Kidney epithelial cell (primary cell): ENCODE measurements at regions not wholly inside any gene's neighbourhood (a gene's known extent, or its start where the extent isn't known, plus 50 kb on each side); places are given as distances from the start of the nearest gene placed in this dataset.
A peak's percentile ranks its signal among the peaks of the same experiment; 100 is the strongest.

Source experiments
- DNase-seq: peaks from one replicate; pipeline ENCODE4 v3.0.0-alpha.2; 2010; ENCODE audit warnings: low read depth
- H3K27me3 ChIP-seq: 2 replicates; pipeline ENCODE4 v1.6.0; 2011; ENCODE audit warnings: low read length; ENCODE audit not compliant: control insufficient read depth, insufficient read depth
- H3K36me3 ChIP-seq: 2 replicates; pipeline ENCODE4 v1.5.1; 2011; ENCODE audit warnings: low read length; ENCODE audit not compliant: control insufficient read depth, insufficient read depth
- H3K4me3 ChIP-seq: 2 replicates; pipeline ENCODE4 v1.5.1; 2011; ENCODE audit warnings: low read depth, mild to moderate bottlenecking, control low read depth, low read length
- TF ChIP-seq, protein P1 (sequence below): IDR thresholded peaks from 2 replicates; pipeline ENCODE4 v1.5.1; 2011; ENCODE audit warnings: mild to moderate bottlenecking, moderate library complexity, low read length, control low read depth, inconsistent platforms; ENCODE audit not compliant: insufficient read depth, poor library complexity, severe bottlenecking

DNA sequence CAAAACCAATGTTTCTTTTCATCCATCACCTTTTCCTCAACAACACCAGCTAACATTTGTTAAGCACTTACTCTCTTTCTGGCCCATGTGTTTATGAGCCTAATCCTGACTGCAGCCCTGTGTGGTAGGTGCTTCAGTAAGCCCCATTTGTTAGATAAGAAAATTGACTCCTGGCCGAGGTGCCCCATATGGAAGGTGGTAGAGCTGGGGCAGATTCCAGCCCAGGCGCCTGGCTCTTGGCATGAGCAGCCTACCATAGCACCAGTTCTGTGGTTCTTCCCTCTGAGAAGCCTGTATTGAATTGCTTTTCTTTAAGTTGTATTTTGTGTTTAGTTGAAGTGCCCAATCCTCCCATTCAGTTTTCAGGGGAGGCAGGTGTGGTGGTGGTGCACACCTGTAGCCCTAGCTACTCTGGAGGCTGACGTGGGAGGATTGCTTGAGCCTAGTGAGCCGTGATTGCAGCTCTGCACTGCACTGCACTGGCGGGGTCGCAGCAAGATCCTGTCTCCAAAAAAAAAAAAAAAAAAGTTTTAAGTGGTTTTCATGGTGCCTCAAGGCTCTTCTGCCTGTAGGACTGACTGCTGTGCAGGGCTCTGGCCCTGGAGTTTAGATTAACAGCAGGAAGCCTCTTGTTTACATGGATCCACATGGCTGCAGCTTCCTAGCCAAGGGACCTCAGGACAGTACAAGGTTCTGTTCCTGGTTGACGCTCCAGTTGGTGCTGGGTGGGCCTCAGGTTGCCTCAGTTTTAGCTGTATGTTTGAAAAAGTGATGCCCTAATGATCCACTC, 125.9 kb downstream of the MRPS6 start:
- DNase-seq, result no peak
- Histone ChIP-seq H3K36me3 (no peaks in the 10 kb centered on the region), H3K4me3 (no peak overlapping the region), H3K27me3 (no peaks in the 10 kb centered on the region)
- TF ChIP-seq, protein P1, sequence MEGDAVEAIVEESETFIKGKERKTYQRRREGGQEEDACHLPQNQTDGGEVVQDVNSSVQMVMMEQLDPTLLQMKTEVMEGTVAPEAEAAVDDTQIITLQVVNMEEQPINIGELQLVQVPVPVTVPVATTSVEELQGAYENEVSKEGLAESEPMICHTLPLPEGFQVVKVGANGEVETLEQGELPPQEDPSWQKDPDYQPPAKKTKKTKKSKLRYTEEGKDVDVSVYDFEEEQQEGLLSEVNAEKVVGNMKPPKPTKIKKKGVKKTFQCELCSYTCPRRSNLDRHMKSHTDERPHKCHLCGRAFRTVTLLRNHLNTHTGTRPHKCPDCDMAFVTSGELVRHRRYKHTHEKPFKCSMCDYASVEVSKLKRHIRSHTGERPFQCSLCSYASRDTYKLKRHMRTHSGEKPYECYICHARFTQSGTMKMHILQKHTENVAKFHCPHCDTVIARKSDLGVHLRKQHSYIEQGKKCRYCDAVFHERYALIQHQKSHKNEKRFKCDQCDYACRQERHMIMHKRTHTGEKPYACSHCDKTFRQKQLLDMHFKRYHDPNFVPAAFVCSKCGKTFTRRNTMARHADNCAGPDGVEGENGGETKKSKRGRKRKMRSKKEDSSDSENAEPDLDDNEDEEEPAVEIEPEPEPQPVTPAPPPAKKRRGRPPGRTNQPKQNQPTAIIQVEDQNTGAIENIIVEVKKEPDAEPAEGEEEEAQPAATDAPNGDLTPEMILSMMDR, result no peak

DNA sequence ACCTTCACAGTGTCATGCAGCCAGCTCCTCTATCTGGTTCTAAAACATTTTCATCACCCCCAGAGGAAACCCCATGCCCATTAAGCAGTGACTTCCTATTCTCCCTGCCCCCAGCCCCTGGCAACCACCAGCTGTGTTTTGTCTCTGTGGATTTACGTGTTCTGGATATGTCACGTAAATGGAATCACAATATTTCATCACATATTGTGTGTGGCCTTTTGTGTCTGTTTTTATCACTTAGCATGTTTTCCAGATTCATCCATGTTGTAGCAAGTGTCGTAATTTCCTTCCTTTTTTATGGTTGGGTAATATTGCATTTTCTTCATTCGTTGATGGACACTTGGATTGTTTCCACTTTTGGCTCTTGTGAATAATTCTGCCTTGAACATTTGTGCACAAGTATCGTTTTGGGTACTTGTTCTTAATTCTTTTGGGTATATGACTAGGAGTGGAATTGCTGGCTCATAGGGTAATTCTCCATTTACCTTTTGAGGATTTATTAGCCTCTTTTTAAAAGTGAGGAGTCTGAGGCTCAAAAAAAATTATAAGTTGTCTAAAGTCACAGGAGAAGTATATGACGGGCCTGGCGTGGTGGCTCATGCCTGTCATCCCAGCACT, 127.0 kb downstream of the MRPS6 start:
- Histone ChIP-seq H3K36me3 (no peaks in the 10 kb centered on the region), H3K4me3 (no peak overlapping the region), H3K27me3 (no peaks in the 10 kb centered on the region)
- DNase-seq, result no peak
- TF ChIP-seq, protein P1, result no peak

DNA sequence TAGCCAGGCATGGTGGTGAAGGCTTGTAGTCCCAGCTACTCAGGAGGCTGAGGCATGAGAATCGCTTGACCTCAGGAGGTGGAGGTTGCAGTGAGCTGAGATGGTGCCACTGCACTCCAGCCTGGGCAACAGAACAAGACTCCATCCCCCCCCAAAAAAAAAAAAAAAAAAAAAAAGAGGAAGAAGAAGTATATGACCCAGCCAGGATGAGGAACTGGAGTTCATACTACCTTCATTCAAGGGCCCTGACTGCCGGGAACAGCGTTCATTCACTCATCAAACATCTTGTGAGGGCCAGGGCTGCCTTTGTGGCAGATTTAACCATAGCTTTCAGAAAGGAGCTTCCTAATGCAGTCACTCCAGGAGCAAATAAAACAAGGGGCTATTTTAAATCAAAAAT, 127.6 kb downstream of the MRPS6 start:
- no peak for DNase-seq
- Histone ChIP-seq H3K4me3 (no peak overlapping the region), H3K36me3 (no peaks in the 10 kb centered on the region), H3K27me3 (no peaks in the 10 kb centered on the region)
- TF ChIP-seq, protein P1, result no peak

DNA sequence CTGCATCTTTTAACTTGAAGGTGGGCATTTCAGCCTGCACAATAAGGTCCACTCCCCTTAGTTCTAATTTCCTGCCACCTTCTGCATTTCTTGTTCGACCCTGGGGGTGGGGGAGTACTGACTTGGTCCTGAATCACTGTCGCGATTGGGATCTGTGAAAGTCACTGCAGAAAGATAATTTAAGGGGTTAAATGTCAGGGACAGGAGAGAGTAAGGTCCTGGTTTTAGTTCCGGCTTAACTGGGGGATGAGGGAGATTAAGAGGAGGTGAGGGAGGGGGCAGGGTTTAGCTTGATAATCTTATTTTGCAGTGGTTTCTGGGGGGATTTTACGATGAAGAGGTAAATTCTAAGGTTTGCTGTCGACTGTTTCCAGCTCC, 128.1 kb downstream of the MRPS6 start:
- Histone ChIP-seq H3K36me3 (no peaks in the 10 kb centered on the region), H3K27me3 (no peaks in the 10 kb centered on the region), H3K4me3 (peak overlapping the region; percentile 40)
- no peak for DNase-seq
- TF ChIP-seq, protein P1, result no peak

DNA sequence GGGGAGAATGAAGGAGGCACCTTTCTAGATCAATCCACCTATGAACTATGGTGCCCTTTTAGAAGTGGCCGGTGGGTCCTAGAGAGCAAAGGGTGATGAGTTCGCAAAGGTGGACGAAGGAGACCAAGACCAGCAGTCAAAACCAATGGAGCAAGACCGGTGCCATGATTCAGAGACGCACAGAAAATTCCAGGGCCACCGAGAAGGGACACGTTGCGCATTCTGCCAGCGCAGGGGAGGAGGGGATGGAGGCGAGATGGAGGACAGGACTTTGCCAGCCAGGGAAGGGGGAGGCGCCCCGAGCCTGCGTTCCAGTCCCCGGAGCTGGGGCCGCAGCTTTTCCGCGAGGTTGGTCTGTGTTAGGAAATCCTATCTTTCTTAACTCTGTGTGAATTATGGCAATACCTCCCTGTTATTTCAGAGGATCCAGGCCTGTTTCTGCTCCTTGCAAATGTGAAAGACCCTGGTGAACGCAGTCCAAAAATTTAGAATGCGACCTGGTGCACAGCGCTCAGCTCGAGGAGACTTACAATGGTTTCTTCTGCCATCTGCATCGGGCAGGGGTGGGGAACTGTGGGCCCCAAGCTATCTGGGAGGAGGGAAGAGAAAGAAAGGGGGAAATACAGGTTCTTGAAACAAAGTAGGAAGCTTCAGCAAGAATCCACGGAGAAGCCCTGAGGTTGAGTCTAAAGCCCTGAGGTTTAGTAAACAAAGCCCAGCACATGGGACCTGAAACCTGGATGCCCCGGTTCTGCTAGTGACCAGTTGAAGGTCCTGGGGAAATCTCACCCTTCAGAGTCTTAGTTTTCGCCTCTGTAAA, 129.4 kb downstream of the MRPS6 start:
- DNase-seq, result no peak
- Histone ChIP-seq H3K36me3 (no peaks in the 10 kb centered on the region), H3K4me3 (peak overlapping the region; percentile 40), H3K27me3 (no peaks in the 10 kb centered on the region)
- TF ChIP-seq, protein P1, result no peak
